ENCODE measurements at regions not wholly inside any gene's neighbourhood (a gene's known extent, or its start where the extent isn't known, plus 50 kb on each side); places are given as distances from the start of the nearest gene placed in this dataset.

DNA sequence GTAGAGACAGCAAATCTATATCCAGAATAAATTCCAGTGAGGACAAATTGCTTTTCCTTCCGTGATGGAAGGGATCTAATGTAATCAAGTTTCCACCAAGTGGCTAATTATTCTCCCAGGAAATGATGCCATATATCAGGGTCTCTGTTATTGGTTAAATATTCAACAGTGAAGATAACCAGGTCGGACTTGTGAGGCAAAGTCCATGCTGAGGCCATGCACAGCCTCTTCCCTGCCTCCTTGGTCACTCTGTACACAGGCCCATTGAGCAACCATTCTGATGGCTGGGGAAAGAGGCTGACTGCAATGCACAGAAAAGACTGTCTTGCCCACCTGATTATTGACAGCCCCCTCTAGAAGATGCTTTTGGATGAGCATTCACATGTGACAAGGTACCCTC lies 90.1 kb downstream of the TNFAIP2 start:
- H3K4me1 ChIP-seq, result no peaks in the 10 kb centered on the region
- no peaks in the 10 kb centered on the region for H3K36me3 ChIP-seq
- WGBS, 2 donors, result 66 to 77% methylated on average over 2 of the region's 2 CpGs
- TF ChIP-seq POLR2A (IDR thresholded peaks at IDR 0.05), result no peak
- TF ChIP-seq EP300 (IDR thresholded peaks at IDR 0.05), result no peak
- TF ChIP-seq, protein P1, sequence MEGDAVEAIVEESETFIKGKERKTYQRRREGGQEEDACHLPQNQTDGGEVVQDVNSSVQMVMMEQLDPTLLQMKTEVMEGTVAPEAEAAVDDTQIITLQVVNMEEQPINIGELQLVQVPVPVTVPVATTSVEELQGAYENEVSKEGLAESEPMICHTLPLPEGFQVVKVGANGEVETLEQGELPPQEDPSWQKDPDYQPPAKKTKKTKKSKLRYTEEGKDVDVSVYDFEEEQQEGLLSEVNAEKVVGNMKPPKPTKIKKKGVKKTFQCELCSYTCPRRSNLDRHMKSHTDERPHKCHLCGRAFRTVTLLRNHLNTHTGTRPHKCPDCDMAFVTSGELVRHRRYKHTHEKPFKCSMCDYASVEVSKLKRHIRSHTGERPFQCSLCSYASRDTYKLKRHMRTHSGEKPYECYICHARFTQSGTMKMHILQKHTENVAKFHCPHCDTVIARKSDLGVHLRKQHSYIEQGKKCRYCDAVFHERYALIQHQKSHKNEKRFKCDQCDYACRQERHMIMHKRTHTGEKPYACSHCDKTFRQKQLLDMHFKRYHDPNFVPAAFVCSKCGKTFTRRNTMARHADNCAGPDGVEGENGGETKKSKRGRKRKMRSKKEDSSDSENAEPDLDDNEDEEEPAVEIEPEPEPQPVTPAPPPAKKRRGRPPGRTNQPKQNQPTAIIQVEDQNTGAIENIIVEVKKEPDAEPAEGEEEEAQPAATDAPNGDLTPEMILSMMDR (IDR thresholded peaks at IDR 0.05), result no peak
- TF ChIP-seq POLR2AphosphoS5 (IDR thresholded peaks at IDR 0.05), result no peak
- peaks cover 0 to 7% (median 0%) of the 10 kb centered on the region in 4 donors for H3K9me3 ChIP-seq
- no peak overlapping the region for H3K27ac ChIP-seq
- H3K4me3 ChIP-seq, result no peak overlapping the region
- H3K27me3 ChIP-seq, result no peaks in the 10 kb centered on the region
- ATAC-seq (ENCODE audit: low FRiP score in 2 of 2) (no peak), DNase-seq (no peak)

DNA sequence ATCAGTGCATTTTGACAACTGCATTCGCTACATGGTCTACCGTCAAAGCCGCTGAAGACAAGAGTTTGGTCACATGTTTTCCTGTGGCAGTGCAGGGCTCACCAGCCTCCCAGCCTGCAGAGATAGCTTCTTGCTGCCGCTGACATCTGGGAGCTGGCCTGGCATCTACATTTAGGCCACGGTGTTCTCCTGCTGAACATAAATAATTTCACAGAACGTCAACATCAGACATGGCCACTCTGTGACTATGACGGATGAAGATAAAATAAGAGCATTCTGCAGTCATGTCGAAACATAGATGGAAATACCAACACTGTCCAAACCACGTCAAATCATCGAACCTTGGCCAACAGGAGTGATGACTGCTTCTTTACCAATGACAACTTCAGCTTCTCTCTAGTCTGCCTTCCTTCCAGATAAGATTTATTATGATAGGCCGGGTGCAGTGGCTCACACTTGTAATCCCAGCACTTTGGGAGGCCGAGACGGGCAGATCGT lies 91.2 kb downstream of the TNFAIP2 start:
- no peak for TF ChIP-seq POLR2AphosphoS5 (IDR thresholded peaks at IDR 0.05)
- TF ChIP-seq, protein P1 (IDR thresholded peaks at IDR 0.05), result no peak
- TF ChIP-seq POLR2A (IDR thresholded peaks at IDR 0.05), result no peak
- TF ChIP-seq EP300 (IDR thresholded peaks at IDR 0.05), result no peak
- 85 to 86% methylated on average over 14 of the region's 14 CpGs for WGBS, 2 donors
- H3K27me3 ChIP-seq, result no peaks in the 10 kb centered on the region
- H3K4me1 ChIP-seq, result no peaks in the 10 kb centered on the region
- no peak for DNase-seq
- peaks cover 0 to 7% (median 0%) of the 10 kb centered on the region in 4 donors for H3K9me3 ChIP-seq
- no peak overlapping the region for H3K27ac ChIP-seq
- no peaks in the 10 kb centered on the region for H3K36me3 ChIP-seq
- ATAC-seq (ENCODE audit: low FRiP score in 2 of 2), result no peak
- H3K4me3 ChIP-seq, result no peak overlapping the region

DNA sequence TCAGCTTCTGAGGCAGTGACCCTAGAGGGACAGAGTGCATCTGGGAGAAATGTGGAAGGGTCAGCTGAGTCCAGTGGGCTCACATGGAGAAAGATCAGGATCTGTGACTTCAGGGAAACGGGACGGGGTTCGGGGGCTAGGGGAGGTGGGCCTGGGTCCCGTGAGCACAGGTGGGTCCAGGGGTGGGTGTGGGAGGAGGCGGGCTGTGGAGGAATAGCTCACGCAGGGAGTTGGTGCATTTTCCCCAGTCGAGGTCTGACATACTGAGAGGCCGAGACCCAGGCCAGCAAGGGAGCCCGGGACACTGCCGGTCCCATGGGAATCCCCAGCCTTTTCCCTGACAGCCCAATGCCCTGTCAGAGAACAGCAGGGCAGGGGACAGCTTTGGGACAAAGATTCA lies 93.1 kb downstream of the TNFAIP2 start:
- no peak overlapping the region for H3K27ac ChIP-seq
- DNase-seq (no peak), ATAC-seq (ENCODE audit: low FRiP score in 2 of 2) (no peak)
- no peak for TF ChIP-seq POLR2AphosphoS5 (IDR thresholded peaks at IDR 0.05)
- TF ChIP-seq POLR2A (IDR thresholded peaks at IDR 0.05), result no peak
- TF ChIP-seq, protein P1 (IDR thresholded peaks at IDR 0.05), result no peak
- no peak for TF ChIP-seq EP300 (IDR thresholded peaks at IDR 0.05)
- WGBS, 2 donors, result 88% methylated on average over 8 to 10 of the region's 10 CpGs
- H3K4me3 ChIP-seq, result no peak overlapping the region
- peaks cover 8 to 11% (median 8%) of the 10 kb centered on the region in 4 donors for H3K4me1 ChIP-seq
- peaks cover 0 to 7% (median 0%) of the 10 kb centered on the region in 4 donors for H3K9me3 ChIP-seq
- H3K27me3 ChIP-seq, result peaks cover 3 to 15% (median 9%) of the 10 kb centered on the region in 4 donors
- no peaks in the 10 kb centered on the region for H3K36me3 ChIP-seq

DNA sequence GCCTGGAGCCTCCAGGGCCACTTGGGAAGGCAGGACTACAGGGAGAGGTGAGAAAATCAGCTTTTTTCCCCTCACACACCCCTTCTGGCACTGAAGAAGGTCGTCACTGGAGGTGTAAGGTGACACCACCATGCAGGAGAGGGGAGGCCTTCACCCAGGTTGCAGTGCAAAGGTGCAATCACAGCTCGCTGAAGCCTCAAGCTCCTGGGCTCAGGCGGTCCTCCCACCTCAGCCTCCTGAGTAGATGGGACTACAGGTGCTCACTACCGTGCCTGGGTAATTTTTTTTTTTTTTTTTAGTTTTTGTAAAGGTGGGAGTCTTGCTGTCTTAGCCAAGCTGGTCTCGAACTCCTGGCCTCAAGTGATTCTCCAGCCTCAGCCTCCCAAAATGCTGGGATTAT lies 93.6 kb downstream of the TNFAIP2 start:
- H3K27me3 ChIP-seq, result peaks cover 3 to 19% (median 11%) of the 10 kb centered on the region in 4 donors
- H3K9me3 ChIP-seq, result peaks cover 0 to 7% (median 0%) of the 10 kb centered on the region in 4 donors
- H3K4me3 ChIP-seq, result no peak overlapping the region
- DNase-seq (no peak), ATAC-seq (ENCODE audit: low FRiP score in 2 of 2) (peak in 1 of 2 donors; percentile 12)
- H3K36me3 ChIP-seq, result no peaks in the 10 kb centered on the region
- TF ChIP-seq EP300 (IDR thresholded peaks at IDR 0.05) (no peak), POLR2AphosphoS5 (IDR thresholded peaks at IDR 0.05) (no peak), POLR2A (IDR thresholded peaks at IDR 0.05) (no peak)
- TF ChIP-seq, protein P1 (IDR thresholded peaks at IDR 0.05), result no peak
- H3K27ac ChIP-seq, result no peak overlapping the region
- H3K4me1 ChIP-seq, result peaks cover 8 to 11% (median 8%) of the 10 kb centered on the region in 4 donors
- 82 to 83% methylated on average over 5 of the region's 5 CpGs for WGBS, 2 donors

DNA sequence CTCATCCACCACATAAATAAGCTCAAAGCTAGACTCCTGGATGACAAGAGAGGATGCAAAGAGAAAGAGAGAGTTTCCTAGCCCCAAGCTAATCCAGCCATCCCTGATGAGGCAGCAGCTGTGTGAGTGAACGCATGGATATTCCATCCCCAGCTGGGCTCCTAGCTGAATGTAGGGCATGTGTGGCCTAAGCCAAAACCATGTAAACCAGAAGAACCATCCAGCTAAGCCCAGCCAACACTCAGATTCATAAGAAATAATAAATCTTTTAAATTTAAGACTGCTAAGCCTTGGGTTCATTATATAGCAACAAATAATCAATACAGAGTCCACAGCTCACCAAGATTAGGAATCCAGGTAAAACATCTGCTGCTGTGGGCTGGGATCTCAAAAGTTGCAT lies 94.3 kb downstream of the TNFAIP2 start:
- no peaks in the 10 kb centered on the region for H3K36me3 ChIP-seq
- ATAC-seq (ENCODE audit: low FRiP score in 2 of 2), result no peak
- H3K27me3 ChIP-seq, result peaks cover 3 to 21% (median 11%) of the 10 kb centered on the region in 4 donors
- no peak overlapping the region for H3K27ac ChIP-seq
- peaks cover 8 to 11% (median 8%) of the 10 kb centered on the region in 4 donors for H3K4me1 ChIP-seq
- TF ChIP-seq POLR2A (IDR thresholded peaks at IDR 0.05) (no peak), POLR2AphosphoS5 (IDR thresholded peaks at IDR 0.05) (no peak), EP300 (IDR thresholded peaks at IDR 0.05) (no peak)
- TF ChIP-seq, protein P1 (IDR thresholded peaks at IDR 0.05), result no peak
- peaks cover 0 to 7% (median 0%) of the 10 kb centered on the region in 4 donors for H3K9me3 ChIP-seq
- WGBS, 2 donors, result 80 to 100% methylated on average over 1 of the region's 1 CpG
- H3K4me3 ChIP-seq, result no peak overlapping the region
- DNase-seq, result no peak
